Endodermal cell (in vitro differentiated cells): ENCODE measurements at regions not wholly inside any gene's neighbourhood (a gene's known extent, or its start where the extent isn't known, plus 50 kb on each side); places are given as distances from the start of the nearest gene placed in this dataset.

ENCODE experiments used
- DNase-seq: peaks from one replicate; pipeline ENCODE4 v3.0.0-alpha.2; 2017
- H3K27ac ChIP-seq: 2 replicates; pipeline ENCODE4 v1.5.1; 2013; ENCODE audit warnings: mild to moderate bottlenecking, low read depth, low read length, moderate library complexity
- H3K27me3 ChIP-seq: 2 replicates; pipeline ENCODE4 v1.6.1; 2013; ENCODE audit warnings: mild to moderate bottlenecking, low read length, moderate library complexity; ENCODE audit not compliant: insufficient read depth, control insufficient read depth, poor library complexity, severe bottlenecking
- H3K36me3 ChIP-seq: 2 replicates; pipeline ENCODE4 v1.7.0; 2013; ENCODE audit warnings: mild to moderate bottlenecking, low read length, moderate library complexity; ENCODE audit not compliant: control insufficient read depth, insufficient read depth
- H3K4me1 ChIP-seq: one replicate; pipeline ENCODE4 v1.7.0; 2013; ENCODE audit warnings: low read length; ENCODE audit not compliant: control insufficient read depth, insufficient read depth
- H3K4me3 ChIP-seq: 2 replicates; pipeline ENCODE4 v1.5.1; 2013; ENCODE audit warnings: mild to moderate bottlenecking, low read length, moderate library complexity
- H3K9ac ChIP-seq: 2 replicates; pipeline ENCODE4 v1.6.1; 2013; ENCODE audit warnings: mild to moderate bottlenecking, low read length, moderate library complexity; ENCODE audit not compliant: poor library complexity, severe bottlenecking; ENCODE audit errors: extremely low read depth
- H3K9me3 ChIP-seq: 2 replicates; pipeline ENCODE4 v1.6.1; 2013; ENCODE audit warnings: mild to moderate bottlenecking, low read length, moderate library complexity; ENCODE audit not compliant: control insufficient read depth
- H3K27ac Mint-ChIP-seq: 2 replicates; pipeline ENCODE4 v1.8.0; 2020; ENCODE audit warnings: mixed read lengths
- H3K27me3 Mint-ChIP-seq: 2 replicates; pipeline ENCODE4 v1.8.0; 2021; ENCODE audit warnings: mild to moderate bottlenecking, mixed read lengths; ENCODE audit not compliant: insufficient read depth
- H3K36me3 Mint-ChIP-seq: 2 replicates; pipeline ENCODE4 v1.8.0; 2020; ENCODE audit warnings: low read depth, mixed read lengths
- H3K4me1 Mint-ChIP-seq: 2 replicates; pipeline ENCODE4 v1.8.0; 2020; ENCODE audit warnings: mixed read lengths
- H3K4me3 Mint-ChIP-seq: 2 replicates; pipeline ENCODE4 v1.8.0; 2020; ENCODE audit warnings: mild to moderate bottlenecking, moderate library complexity, mixed read lengths
- H3K9me3 Mint-ChIP-seq: 2 replicates; pipeline ENCODE4 v1.8.0; 2020; ENCODE audit warnings: mild to moderate bottlenecking, mixed read lengths
- CTCF ChIP-seq: fragments of 200-600 bp; sonication (generic); conservative IDR thresholded peaks from 2 replicates; pipeline ENCODE4 v1.5.0; 2021; ENCODE audit warnings: antibody characterized with exemption, mild to moderate bottlenecking
- WGBS, 2 experiments: methylation state at CpG; one replicate each; pipeline versions ENCODE4 v1.1.5 to v1.1.7; 2013; ENCODE audit warnings: missing lambda C conversion rate in 2 of 2, mixed read lengths in 1 of 2; ENCODE audit not compliant: insufficient coverage in 1 of 2, insufficient read length in 1 of 2; 5-methylcytosine and 5-hydroxymethylcytosine counted together

DNA sequence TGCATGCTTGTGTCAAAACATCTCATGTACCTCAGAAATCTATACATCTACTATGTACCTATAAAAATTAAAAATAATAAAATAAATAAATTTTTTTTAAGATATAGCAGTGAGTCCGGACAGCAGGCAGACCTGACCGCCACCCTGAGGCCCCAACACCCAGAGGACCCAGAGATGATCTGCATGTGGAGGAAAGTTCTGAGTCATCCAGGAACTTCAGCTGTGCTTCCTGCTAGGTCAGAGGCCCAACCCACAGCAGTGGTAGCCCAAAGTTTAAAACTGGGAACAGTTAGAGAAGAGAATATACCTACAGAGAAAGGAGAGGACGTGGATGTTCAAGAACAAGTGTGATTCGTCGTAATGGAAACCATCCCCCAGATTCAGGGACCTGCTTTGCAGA, 683.7 kb upstream of the NRP1 start:
- H3K36me3 ChIP-seq = no peaks in the 10 kb centered on the region
- Mint-ChIP-seq H3K9me3 (peaks cover under 1% of the 10 kb centered on the region), H3K27me3 (peaks cover 4% of the 10 kb centered on the region), H3K4me3 (no peak overlapping the region), H3K27ac (no peak overlapping the region), H3K36me3 (no peaks in the 10 kb centered on the region), H3K4me1 (peaks cover 7% of the 10 kb centered on the region)
- H3K9me3 ChIP-seq = no peaks in the 10 kb centered on the region
- H3K4me1 ChIP-seq = no peaks in the 10 kb centered on the region
- H3K27me3 ChIP-seq = no peaks in the 10 kb centered on the region
- DNase-seq = no peak
- no peak overlapping the region for H3K27ac ChIP-seq
- WGBS, 2 experiments = 95 to 96% methylated on average over 5 of the region's 5 CpGs
- no peak overlapping the region for H3K4me3 ChIP-seq
- no peak for TF ChIP-seq CTCF
- H3K9ac ChIP-seq = no peak overlapping the region

DNA sequence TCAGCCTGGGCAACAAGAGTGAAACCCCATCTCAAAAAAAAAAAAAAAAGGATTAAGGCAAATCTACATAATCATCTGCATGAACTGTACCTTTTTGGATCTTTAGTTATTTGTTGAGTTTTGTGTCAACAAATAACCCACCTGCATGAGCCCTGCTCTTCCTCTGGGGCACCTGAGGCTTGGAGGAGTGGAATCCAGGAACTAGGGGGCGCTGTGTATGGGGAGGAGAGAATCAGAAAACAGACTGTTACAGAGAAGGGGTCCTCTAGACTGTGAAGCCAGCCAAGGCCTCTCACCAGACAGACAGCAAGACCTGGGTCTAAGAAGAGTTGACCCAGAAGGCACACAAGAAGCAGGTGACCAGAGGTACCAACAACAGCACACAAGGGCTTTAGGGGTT, 682.8 kb upstream of the NRP1 start:
- Histone ChIP-seq H3K4me3 (no peak overlapping the region), H3K4me1 (no peaks in the 10 kb centered on the region), H3K9me3 (no peaks in the 10 kb centered on the region), H3K9ac (no peak overlapping the region), H3K36me3 (no peaks in the 10 kb centered on the region), H3K27ac (no peak overlapping the region), H3K27me3 (no peaks in the 10 kb centered on the region)
- DNase-seq = peak; percentile 82
- peaks cover under 1% of the 10 kb centered on the region for H3K27me3 Mint-ChIP-seq
- H3K4me1 Mint-ChIP-seq = peaks cover 7% of the 10 kb centered on the region
- no peaks in the 10 kb centered on the region for H3K36me3 Mint-ChIP-seq
- peak; percentile 81 for TF ChIP-seq CTCF
- no peak overlapping the region for H3K27ac Mint-ChIP-seq
- H3K9me3 Mint-ChIP-seq = peaks cover 5% of the 10 kb centered on the region
- H3K4me3 Mint-ChIP-seq = no peak overlapping the region
- 53 to 71% methylated on average over 1 of the region's 1 CpG for WGBS, 2 experiments

GRCh38 chr10:34016576-34016975, 682.1 kb upstream of the NRP1 start:
- H3K27ac ChIP-seq = no peak overlapping the region
- H3K4me3 Mint-ChIP-seq = no peak overlapping the region
- peaks cover 5% of the 10 kb centered on the region for H3K9me3 Mint-ChIP-seq
- H3K9me3 ChIP-seq = no peaks in the 10 kb centered on the region
- no peaks in the 10 kb centered on the region for H3K36me3 ChIP-seq
- no peaks in the 10 kb centered on the region for H3K27me3 Mint-ChIP-seq
- H3K9ac ChIP-seq = no peak overlapping the region
- H3K4me1 ChIP-seq = no peaks in the 10 kb centered on the region
- DNase-seq = no peak
- H3K4me1 Mint-ChIP-seq = peaks cover 7% of the 10 kb centered on the region
- H3K4me3 ChIP-seq = no peak overlapping the region
- H3K36me3 Mint-ChIP-seq = no peaks in the 10 kb centered on the region
- WGBS, 2 experiments = 83 to 93% methylated on average over 2 of the region's 2 CpGs
- no peak overlapping the region for H3K27ac Mint-ChIP-seq
- no peaks in the 10 kb centered on the region for H3K27me3 ChIP-seq
- no peak for TF ChIP-seq CTCF
